ENCODE measurements at regions not wholly inside any gene's neighbourhood (a gene's known extent, or its start where the extent isn't known, plus 50 kb on each side); places are given as distances from the start of the nearest gene placed in this dataset.
"Not testable (repeated sequence)": the region's sequence is repeated elsewhere in the genome, so short reads cannot be mapped to it uniquely, and the experiment has no call there.

DNA sequence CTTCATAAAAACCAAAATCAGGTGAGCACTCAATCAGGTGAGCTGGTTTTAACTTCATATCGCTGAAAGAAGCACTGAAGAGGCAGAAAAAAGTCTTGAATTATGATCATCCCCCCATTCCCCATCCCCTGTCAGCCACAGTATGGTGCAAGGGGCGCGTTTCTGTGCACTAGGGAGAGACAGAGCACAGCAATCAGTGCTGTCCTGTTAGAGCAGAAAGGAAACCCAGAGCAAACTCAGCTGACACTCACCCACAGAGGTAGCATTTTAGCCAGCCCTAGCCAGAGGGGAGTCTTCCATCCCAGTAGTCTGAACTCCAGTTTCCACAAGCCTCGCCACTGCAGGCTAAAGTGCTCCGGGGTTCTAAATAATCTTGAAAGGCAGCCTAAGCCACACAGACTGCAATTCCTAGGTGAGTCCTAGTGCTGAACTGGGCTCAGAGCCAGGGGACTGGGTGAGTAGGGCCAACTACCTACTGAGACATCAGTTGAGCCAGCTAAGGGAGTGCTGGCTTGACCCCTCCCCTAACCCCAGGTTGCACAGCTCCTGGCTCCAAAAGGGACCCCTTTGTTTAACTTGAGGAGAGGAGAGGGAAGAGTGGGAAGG is 1352.6 kb upstream of the GJE1 start:
- no peak for DNase-seq

DNA sequence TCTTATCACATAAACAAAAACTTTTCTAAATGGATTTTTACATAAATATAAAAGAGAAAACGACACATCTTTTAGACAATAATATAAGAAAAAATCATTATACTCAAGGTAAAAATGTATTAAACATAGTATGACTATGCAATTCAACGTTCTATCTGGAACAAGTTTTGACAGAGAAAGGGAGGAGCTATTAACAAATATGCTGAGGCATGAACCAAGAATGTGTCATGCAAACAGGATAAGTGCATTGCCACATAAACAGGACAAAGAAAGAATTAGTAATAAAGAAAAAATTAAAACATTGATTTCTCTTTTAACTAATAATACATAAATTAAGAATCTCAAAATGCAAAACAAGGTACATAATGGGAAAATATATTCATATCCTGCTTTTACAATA is 1353.4 kb upstream of the GJE1 start:
- DNase-seq, result no peak

GRCh38 chr6:140777780-140778179 is 1354.9 kb upstream of the GJE1 start:
- no peak for DNase-seq

GRCh38 chr6:140775061-140775460 is 1357.7 kb upstream of the GJE1 start:
- DNase-seq, result no peak

- no peak for DNase-seq
Observed at GRCh38 chr6:140774080-140774505, 1358.6 kb upstream of the GJE1 start.

DNA sequence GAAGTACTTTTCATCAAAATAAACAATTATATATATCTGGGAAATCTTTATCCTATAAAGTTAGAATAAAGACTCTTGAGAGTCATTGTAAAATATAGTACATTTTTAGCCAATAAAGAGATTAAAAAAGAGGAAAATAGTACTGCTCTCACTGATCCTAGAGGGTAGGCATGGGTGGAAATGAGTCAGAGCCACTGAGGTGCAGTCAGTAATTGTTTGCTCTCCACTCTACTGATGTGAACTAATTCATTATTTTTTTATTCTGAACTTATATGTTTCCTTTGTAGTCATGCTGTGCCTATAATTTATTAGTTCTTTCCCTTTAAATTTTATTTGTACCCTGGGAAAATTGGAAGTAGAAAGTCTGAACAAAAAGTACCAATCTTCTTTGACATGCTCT is 1359.4 kb upstream of the GJE1 start:
- DNase-seq, result no peak

- DNase-seq, result no peak
Observed at GRCh38 chr6:140772576-140772975, 1360.1 kb upstream of the GJE1 start.

DNA sequence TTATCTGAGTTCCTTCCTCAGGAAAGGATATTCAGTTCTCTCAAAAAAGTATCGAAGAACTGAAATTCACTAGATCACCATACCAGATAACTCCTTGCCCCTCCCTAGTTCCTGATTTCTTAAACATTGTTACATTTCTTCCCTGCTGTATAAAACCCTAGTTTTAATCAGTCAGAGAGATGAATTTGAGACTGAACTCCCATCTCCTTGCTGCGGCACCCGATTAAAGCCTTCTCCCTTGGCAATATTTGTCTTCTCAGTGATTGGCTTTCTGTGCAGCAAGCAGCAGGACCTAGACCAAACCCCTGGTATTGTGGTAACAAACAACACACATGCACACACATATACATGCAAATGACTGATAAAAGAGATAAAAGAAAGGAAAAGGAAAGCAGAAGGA is 1364.6 kb upstream of the GJE1 start:
- no peak for DNase-seq

DNA sequence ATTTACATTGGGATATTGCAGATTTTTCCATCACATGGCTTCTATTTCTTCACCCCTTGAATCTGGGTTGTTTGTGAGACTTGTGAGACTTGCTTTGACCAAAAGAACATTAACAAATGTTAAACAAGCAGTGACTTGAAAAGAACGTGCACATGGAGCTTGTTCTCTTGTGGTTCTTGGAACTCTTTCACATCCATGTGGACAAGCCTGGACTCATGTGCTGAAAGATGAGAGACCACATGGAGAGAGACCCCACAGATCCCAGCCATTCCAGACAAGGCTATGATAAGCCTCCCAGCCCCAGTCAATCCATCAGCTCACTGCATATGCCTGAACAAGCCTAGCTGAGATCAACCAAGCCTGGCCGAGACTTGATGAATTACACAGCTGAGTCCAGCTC is 1365.7 kb upstream of the GJE1 start:
- no peak for DNase-seq

DNA sequence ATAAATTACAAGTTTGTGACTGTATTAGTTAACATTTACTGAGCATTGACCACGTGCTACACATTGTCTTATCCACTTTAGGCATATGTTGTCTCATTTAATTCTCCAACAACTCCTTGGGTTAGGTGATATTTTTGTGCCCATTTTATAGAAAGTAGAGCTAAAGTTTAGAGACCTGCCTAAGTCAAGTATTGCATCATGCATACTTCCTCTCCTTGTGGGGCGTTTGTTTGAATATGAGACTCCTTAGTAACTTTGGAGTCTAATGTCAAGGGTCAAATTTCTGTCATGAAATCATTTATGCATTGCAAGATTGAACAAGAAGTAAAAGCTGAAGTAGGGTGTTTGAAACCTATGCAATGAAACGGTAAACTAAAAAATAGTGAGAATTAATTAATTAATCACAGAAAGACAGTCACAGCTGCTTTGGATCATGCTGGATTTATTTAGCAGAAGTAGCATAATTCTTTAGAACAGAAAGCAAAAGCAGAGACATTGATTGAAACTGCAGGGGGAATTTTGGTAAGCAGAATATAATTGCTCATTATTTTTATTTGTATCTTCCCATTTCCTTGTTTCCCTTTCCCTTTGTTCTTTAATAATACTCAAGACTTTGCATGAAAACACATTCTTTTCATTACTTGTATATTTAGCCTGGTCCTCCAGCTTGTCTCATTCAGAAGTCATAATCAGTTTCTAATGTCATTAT is 1374.4 kb upstream of the GJE1 start:
- no peak for DNase-seq

DNA sequence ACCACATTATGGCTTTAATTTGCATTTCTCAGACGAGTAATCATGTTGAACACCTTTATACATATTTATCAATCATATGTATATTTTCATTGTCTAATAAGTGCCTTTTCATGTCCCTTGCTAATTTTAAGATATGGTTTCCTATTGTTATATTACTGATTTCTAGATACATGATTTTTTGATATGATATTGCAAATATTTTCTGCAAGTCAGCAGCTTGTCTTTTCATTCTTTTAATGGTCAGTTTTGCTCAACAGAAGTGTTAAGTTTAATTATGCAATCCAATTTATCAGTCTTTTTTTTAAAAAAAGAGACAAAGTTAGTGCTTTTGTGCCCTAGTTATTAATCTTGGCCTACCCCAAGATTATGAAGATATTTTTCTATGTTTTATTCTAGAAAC is 1377.8 kb upstream of the CITED2 start:
- DNase-seq, result no peak

DNA sequence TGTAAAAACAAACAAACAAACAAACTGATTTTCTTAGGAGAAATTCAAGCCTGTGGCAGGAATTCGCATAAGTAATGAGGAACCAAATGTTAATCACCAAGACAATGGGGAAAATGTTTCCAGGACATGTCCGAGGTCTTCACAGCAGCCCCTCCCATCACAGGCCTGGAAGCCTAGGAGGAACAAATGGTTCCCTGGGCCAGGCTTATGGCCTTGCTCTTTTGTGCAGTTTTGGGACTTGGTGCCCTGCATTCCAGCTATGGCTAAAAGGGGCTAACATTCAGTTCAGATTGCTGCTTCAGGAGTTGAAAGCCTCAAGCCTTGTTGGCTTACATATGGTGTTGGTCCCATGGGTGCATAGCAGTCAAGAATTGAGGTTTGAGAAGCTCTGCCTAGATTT is 1372.7 kb upstream of the CITED2 start:
- DNase-seq, result no peak

GRCh38 chr6:140744659-140745320 is 1370.3 kb upstream of the CITED2 start:
- no peak for DNase-seq

DNA sequence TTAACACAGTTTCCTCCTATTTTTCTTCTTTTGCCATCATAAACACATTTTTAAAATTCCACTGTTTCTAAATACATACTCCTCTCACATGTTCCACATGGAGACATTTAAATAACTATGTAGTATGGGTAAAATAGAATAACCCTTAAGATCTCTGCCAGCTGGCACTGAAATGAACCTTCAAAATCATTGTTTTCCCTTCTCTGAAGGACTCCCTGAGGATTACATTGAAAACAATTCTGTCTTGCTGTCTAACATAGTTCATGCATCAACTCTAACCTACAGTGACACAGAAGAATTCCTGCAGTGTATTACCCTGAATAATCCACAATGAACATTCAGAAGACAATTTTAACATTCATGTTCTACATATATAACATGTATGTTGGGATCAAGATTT is 1361.8 kb upstream of the CITED2 start:
- no peak for DNase-seq

GRCh38 chr6:140732991-140733390 is 1358.5 kb upstream of the CITED2 start:
- no peak for DNase-seq

GRCh38 chr6:140732155-140732554 is 1357.7 kb upstream of the CITED2 start:
- DNase-seq, result no peak

GRCh38 chr6:140731741-140732140 is 1357.3 kb upstream of the CITED2 start:
- no peak for DNase-seq

DNA sequence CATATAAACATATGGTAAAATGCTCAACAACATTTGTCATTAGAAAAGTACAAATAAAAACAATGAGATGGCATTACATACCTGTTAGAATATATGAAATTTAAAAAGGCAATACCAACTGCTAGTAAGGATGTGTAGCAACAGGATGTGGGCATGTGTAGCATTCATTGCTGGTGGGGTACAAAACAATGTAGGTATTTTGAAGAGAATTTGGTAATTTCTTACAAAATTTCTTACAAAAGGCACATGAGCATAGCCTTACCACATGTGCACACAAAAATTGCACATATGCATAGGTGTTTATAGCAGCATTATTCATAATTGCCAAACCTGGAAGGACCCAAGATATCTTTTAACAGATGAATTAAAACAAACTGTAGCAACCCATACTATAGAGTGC is 1355.1 kb upstream of the CITED2 start:
- DNase-seq, result no peak

- DNase-seq, result no peak
Observed at GRCh38 chr6:140718021-140718420, 1343.6 kb upstream of the CITED2 start.

- DNase-seq, result no peak
Observed at GRCh38 chr6:140713495-140713894, 1339.0 kb upstream of the CITED2 start.

GRCh38 chr6:140711019-140711613 is 1336.7 kb upstream of the CITED2 start:
- DNase-seq, result no peak

- no peak for DNase-seq
Observed at GRCh38 chr6:140708441-140708840, 1334.0 kb upstream of the CITED2 start.

- not testable (repeated sequence) for DNase-seq
Observed at GRCh38 chr6:140704008-140704407, 1329.6 kb upstream of the CITED2 start.
